ENCODE measurements at regions not wholly inside any gene's neighbourhood (a gene's known extent, or its start where the extent isn't known, plus 50 kb on each side); places are given as distances from the start of the nearest gene placed in this dataset.
"Not testable (repeated sequence)": the region's sequence is repeated elsewhere in the genome, so short reads cannot be mapped to it uniquely, and the experiment has no call there.

- TF ChIP-seq, protein P1, sequence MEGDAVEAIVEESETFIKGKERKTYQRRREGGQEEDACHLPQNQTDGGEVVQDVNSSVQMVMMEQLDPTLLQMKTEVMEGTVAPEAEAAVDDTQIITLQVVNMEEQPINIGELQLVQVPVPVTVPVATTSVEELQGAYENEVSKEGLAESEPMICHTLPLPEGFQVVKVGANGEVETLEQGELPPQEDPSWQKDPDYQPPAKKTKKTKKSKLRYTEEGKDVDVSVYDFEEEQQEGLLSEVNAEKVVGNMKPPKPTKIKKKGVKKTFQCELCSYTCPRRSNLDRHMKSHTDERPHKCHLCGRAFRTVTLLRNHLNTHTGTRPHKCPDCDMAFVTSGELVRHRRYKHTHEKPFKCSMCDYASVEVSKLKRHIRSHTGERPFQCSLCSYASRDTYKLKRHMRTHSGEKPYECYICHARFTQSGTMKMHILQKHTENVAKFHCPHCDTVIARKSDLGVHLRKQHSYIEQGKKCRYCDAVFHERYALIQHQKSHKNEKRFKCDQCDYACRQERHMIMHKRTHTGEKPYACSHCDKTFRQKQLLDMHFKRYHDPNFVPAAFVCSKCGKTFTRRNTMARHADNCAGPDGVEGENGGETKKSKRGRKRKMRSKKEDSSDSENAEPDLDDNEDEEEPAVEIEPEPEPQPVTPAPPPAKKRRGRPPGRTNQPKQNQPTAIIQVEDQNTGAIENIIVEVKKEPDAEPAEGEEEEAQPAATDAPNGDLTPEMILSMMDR (conservative IDR thresholded peaks at IDR 0.05 in 1 of 2, IDR thresholded peaks at IDR 0.05 in 1 of 2; ENCODE audit: extremely low read depth in 1 of 2, insufficient read depth in 1 of 2, low read depth in 1 of 2, low read length in 2 of 2) = not testable (repeated sequence)
- TF ChIP-seq EZH2 (IDR thresholded peaks at IDR 0.05; ENCODE audit: borderline replicate concordance, low read length) = not testable (repeated sequence)
Measured at GRCh38 chr2:18266699-18267098, 293.8 kb downstream of the RDH14 start.
